VCaP (cell line): ENCODE measurements at regions not wholly inside any gene's neighbourhood (a gene's known extent, or its start where the extent isn't known, plus 50 kb on each side); places are given as distances from the start of the nearest gene placed in this dataset.

Source experiments
- H3K27ac ChIP-seq: fragments of 450-650 bp; 2 replicates; pipeline ENCODE4 v1.5.1; 2017
- TF ChIP-seq, protein P1 (sequence below): fragments of 450-650 bp; conservative IDR thresholded peaks from 2 replicates; pipeline ENCODE4 v1.5.1; 2017; ENCODE audit warnings: mild to moderate bottlenecking, moderate library complexity

DNA sequence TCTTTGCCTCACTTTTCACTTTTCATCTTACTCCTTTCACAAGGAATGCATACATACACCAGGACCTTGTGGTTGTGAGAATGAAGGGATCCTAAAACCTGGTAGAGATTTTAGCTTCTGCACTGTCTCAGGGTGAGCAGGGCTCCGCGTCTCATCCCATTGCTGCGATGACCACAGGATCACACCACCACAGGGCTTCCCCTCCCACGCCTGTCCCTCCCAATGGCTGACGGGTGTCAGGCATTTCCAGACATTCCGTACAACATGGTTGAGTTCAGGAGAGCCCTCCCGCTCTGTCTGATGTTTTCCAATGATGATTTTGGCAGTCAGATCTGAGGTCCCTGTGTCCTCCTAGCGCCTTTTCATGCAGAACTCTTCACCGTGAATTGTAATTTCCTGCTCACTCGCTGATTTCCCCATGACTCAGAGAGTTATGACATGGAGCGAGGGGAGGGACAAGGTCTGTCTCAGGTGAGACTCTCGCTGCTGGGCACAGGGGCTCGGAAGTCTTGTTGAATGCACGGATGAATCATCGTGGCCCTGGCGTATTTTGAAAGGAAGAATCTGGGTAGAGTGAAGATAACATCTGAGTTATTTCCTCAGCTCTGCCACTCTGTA is 102.8 kb downstream of the TEX29 start:
- TF ChIP-seq, protein P1, sequence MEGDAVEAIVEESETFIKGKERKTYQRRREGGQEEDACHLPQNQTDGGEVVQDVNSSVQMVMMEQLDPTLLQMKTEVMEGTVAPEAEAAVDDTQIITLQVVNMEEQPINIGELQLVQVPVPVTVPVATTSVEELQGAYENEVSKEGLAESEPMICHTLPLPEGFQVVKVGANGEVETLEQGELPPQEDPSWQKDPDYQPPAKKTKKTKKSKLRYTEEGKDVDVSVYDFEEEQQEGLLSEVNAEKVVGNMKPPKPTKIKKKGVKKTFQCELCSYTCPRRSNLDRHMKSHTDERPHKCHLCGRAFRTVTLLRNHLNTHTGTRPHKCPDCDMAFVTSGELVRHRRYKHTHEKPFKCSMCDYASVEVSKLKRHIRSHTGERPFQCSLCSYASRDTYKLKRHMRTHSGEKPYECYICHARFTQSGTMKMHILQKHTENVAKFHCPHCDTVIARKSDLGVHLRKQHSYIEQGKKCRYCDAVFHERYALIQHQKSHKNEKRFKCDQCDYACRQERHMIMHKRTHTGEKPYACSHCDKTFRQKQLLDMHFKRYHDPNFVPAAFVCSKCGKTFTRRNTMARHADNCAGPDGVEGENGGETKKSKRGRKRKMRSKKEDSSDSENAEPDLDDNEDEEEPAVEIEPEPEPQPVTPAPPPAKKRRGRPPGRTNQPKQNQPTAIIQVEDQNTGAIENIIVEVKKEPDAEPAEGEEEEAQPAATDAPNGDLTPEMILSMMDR, result no peak
- no peak overlapping the region for H3K27ac ChIP-seq

DNA sequence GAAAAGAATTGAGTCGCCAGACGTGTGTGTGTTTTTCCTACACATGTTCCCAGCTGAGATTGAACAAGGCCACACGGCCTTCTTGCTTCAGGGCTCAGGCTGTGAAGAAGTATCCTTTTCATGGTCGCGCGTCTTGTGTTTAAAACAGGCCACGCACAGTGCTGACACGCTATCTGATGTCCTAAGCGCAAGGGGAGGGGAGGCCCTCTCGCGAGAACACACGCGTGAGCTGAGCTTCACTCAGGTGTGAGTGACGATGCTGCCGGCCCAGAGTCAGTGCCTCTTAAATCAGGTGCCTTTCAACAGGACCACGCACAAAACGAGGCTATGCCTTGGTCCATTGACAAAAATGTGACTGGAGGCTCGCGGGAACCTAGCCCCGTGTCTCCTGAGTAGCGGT is 103.7 kb downstream of the TEX29 start:
- H3K27ac ChIP-seq, result no peak overlapping the region
- TF ChIP-seq, protein P1, result no peak

DNA sequence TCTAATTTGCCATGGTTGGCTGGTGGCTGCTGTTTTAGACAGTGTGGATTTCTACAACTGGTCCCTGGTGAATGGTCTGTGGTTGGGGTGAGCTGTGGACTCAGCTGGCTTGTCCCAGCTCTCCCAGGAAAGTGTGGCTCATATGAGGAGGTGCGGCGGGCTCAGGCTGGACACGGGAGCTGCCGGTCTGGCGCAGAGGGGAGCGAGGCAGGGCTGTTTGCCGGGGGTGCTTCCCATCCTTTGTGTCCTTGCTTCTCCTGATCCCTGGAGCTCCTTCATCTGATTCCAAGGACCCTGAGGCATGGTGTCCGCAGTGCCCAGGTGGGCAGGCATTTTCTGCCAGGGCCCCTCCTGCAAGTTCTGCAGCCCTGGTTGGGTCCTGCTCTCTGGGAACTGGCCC is 104.9 kb downstream of the TEX29 start:
- H3K27ac ChIP-seq, result no peak overlapping the region
- TF ChIP-seq, protein P1, result no peak

DNA sequence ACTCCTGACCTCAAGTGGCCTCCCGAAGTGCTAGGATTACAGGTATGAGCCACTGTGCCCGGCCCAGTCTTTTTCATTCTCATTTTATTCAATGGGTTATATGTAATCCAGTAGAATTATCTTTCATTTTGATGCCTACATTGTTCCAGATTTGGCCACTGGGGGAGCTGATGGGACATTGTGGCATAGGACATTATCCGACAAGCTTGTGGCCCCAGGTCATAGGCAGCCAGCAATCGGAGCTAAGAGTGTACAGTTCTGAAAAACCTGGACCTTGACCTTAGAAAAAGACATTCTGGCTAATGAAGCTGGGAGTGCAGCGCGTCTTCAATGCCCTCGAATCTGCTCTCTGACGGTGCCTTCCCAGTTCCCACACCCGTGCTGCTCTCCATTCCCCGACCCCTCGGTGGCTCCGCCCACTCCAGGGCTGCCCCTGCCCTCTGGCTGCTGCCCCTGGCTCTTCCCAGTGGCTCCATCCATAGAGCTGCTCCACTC is 108.7 kb downstream of the TEX29 start:
- no peak overlapping the region for H3K27ac ChIP-seq
- TF ChIP-seq, protein P1, result peak; percentile 99

DNA sequence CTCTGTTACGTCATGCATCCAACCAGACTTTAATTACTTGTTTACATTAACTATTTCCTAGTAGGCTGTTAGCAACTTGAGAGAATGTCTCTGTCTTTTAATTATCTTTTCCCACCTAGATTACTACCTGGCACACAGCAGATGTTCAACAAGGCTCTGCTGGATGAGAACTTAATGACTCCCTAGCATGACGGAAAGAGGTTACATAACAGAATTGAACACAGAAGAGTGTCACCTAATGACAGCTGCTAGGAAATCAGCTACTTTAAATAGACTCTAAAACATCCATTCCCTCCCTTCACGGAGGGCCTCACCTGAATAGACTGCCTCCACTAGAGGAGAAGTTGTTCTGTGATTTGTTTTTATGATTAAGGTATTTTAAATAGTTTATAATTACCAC is 110.8 kb downstream of the TEX29 start:
- no peak overlapping the region for H3K27ac ChIP-seq
- TF ChIP-seq, protein P1, result no peak

DNA sequence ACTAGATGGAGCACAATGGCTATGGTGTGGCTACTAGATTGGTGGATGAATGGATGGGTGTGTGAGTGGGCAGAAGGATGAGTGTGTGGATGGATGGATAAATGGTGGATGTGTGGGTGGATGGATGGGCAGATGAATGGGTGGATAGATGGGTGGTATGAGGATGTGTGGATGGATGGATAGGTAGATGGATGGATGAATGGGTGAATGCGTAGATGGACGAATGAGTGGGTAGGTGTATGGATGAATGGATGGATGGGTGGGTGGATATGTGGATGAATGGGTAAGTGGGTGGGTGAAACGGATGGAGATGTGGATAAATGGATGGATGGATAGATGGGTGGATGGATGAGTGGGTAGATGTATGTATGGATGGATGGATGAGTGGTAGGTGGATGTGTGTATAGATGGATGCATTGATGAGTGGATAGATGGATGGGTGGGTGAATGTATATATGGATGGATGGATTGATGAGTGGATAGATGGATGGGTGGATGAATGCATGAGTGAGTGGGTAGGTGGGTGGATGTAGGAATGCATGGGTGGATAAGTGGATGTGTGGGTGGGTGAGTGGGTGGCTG is 114.2 kb downstream of the TEX29 start:
- TF ChIP-seq, protein P1, result no peak
- H3K27ac ChIP-seq, result no peak overlapping the region

DNA sequence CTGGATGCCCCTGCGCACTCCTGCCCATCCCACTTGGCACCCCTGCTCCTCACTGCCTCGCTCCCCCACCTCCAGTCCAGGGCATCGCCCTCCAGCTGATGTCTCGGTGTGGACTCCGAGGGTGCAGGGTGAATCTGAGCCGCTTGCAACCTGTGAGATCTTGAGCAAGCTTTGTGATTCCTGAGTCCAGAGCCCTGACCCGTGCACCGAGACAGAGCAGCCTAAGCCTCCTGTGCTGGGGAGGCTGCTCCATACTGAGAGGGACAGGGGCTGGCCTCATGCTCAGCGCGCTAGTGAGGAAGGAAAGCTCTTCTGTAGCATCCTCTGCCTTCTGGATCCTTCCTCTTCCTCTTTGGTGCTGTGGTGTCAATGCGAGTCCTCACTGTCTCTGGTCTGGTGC is 116.0 kb downstream of the TEX29 start:
- TF ChIP-seq, protein P1, result no peak
- H3K27ac ChIP-seq, result no peak overlapping the region
